Activated CD4-positive, alpha-beta T cell treated with anti-CD3 and anti-CD28 coated beads for 36 hours (primary cell): ENCODE measurements at regions not wholly inside any gene's neighbourhood (a gene's known extent, or its start where the extent isn't known, plus 50 kb on each side); places are given as distances from the start of the nearest gene placed in this dataset.

Experiments
- ATAC-seq: fragments of 200-7000 bp; cut with Tn5 transposase; one replicate; pipeline ENCODE4 v1.10.0; 2021; ENCODE audit warnings: mild to moderate bottlenecking, moderate library complexity
- CTCF ChIA-PET: fragments of 350-600 bp; sonication (Branson Sonifier 250); formaldehyde crosslinking; loops from one replicate; lab custom pipeline; 2021; ENCODE audit warnings: antibody characterized with exemption; lab: Charles Lee
- POLR2A ChIA-PET: fragments of 350-600 bp; sonication (Branson Sonifier 250); formaldehyde crosslinking; loops from one replicate; lab custom pipeline; 2021; ENCODE audit warnings: antibody characterized with exemption, inconsistent platforms; lab: Charles Lee
- DNase-seq: peaks from one replicate; pipeline ENCODE4 v3.0.0-alpha.2; 2020
- H3K27ac Mint-ChIP-seq: one replicate; pipeline ENCODE4 v1.8.0; 2021; ENCODE audit warnings: mixed read lengths
- H3K27me3 Mint-ChIP-seq: one replicate; pipeline ENCODE4 v1.8.0; 2021; ENCODE audit warnings: mixed read lengths
- H3K36me3 Mint-ChIP-seq: one replicate; pipeline ENCODE4 v1.8.0; 2021; ENCODE audit warnings: low read depth, mixed read lengths
- H3K4me1 Mint-ChIP-seq: one replicate; pipeline ENCODE4 v1.8.0; 2021; ENCODE audit warnings: mixed read lengths
- H3K4me3 Mint-ChIP-seq: one replicate; pipeline ENCODE4 v1.8.0; 2021; ENCODE audit warnings: mild to moderate bottlenecking, moderate library complexity, mixed read lengths
- H3K9me3 Mint-ChIP-seq: one replicate; pipeline ENCODE4 v1.8.0; 2021; ENCODE audit warnings: low read depth, mixed read lengths
- intact Hi-C, 2 experiments: fragments of 100-400 bp; cut with DNase I in 1 of 2; cut with micrococcal nuclease in 1 of 2; formaldehyde crosslinking; loops; one replicate each; pipeline versions ENCODE4 v1.14.2 to v1.15.1; 2022 to 2024; cut with DNase I, micrococcal nuclease

DNA sequence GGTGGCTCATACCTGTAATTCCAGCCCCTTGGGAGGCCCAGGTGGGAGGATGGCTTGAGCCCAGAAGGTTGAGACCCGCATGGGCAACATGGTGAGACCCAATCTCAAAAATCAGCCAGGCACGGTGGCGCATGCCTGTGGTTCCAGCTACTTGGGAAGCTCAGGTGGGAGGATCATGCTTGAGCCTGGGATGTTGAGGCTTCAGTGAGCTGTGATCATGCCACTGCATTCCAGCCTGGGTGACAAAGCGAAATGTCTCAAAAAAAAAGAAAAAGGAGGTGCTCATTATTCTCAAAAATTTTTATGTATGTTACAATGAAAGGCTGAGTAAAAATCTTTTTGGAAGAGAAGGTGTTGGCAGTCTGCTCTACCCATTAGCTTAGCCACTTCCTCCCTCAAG, 106.8 kb downstream of the TSN start:
- ATAC-seq (no peak), DNase-seq (no peak)
- no peaks in the 10 kb centered on the region for H3K4me1 Mint-ChIP-seq
- peaks cover 30% of the 10 kb centered on the region for H3K27me3 Mint-ChIP-seq
- H3K9me3 Mint-ChIP-seq = peaks cover 2% of the 10 kb centered on the region
- CTCF ChIA-PET = interaction anchor here (0.7 kb wide), 1 partner anchor 33 kb away, joined by 3 read pairs; no protein-coding TSS in a partner anchor
- POLR2A ChIA-PET = no interaction called here
- H3K36me3 Mint-ChIP-seq = no peaks in the 10 kb centered on the region
- no peak overlapping the region for H3K27ac Mint-ChIP-seq
- intact Hi-C loops = no loop called here
- no peak overlapping the region for H3K4me3 Mint-ChIP-seq

- POLR2A ChIA-PET = no interaction called here
- Mint-ChIP-seq H3K36me3 (no peaks in the 10 kb centered on the region), H3K4me1 (no peaks in the 10 kb centered on the region), H3K4me3 (no peak overlapping the region), H3K9me3 (peaks cover 2% of the 10 kb centered on the region), H3K27ac (no peak overlapping the region), H3K27me3 (peaks cover 12% of the 10 kb centered on the region)
- ATAC-seq (no peak), DNase-seq (no peak)
- intact Hi-C loops = no loop called here
- CTCF ChIA-PET = no interaction called here
These were observed 110.5 kb downstream of the TSN start for GRCh38 chr2:121865914-121866313.

GRCh38 chr2:121866789-121867188, 111.3 kb downstream of the TSN start:
- H3K4me3 Mint-ChIP-seq = no peak overlapping the region
- no peaks in the 10 kb centered on the region for H3K4me1 Mint-ChIP-seq
- peaks cover 8% of the 10 kb centered on the region for H3K27me3 Mint-ChIP-seq
- intact Hi-C loops = no loop called here
- ChIA-PET POLR2A (no interaction called here), CTCF (interaction anchor here (0.6 kb wide), 1 partner anchor 11 kb away, joined by 3 read pairs; no protein-coding TSS in a partner anchor)
- H3K27ac Mint-ChIP-seq = no peak overlapping the region
- DNase-seq (no peak), ATAC-seq (no peak)
- peaks cover 2% of the 10 kb centered on the region for H3K9me3 Mint-ChIP-seq
- H3K36me3 Mint-ChIP-seq = no peaks in the 10 kb centered on the region

DNA sequence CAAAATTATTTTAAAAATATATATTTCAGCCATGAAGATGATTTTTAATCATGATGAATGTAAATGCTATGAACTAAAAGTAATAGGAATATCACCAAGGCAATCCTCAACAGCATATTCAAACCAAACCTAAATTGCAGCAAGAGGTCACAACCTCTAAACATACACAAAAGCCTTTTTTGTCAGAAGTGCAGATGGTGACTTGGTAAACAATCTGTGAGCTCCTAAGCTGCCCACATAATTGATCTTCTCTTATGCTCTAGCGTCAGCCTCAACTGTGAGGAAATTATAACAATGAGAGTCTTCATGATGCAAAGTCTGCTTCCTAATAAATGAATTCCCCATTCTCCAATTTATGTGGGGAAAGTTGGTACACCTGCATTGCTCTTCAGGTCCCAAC, 113.2 kb downstream of the TSN start:
- no peaks in the 10 kb centered on the region for H3K4me1 Mint-ChIP-seq
- ChIA-PET CTCF (no interaction called here), POLR2A (no interaction called here)
- ATAC-seq = no peak
- H3K4me3 Mint-ChIP-seq = no peak overlapping the region
- no peak for DNase-seq
- H3K9me3 Mint-ChIP-seq = peaks cover 2% of the 10 kb centered on the region
- H3K27ac Mint-ChIP-seq = no peak overlapping the region
- H3K27me3 Mint-ChIP-seq = peaks cover 6% of the 10 kb centered on the region
- intact Hi-C loops = no loop called here
- H3K36me3 Mint-ChIP-seq = no peaks in the 10 kb centered on the region

DNA sequence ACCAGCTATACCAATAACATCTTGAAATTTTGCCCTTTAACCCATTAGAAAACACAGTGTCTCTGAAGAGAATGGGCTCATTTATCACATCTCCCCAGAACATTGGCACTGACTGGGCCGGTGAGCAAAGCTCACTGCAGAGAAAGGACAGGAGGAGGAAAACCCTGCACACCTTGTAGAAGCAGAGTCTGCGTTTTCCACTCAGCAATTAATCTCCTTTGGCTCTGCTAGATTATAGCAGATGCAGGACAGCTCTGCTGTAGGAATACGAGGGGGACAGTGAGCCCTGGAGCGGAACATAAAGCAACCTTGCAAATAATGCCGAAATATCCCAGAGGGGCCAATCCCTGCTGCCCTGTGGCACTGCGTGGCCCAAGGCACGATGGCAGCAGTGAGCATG, 113.9 kb downstream of the TSN start:
- H3K4me3 Mint-ChIP-seq = no peak overlapping the region
- POLR2A ChIA-PET = no interaction called here
- CTCF ChIA-PET = interaction anchor here (0.7 kb wide), 1 partner anchor 416 kb away, joined by 3 read pairs; no protein-coding TSS in a partner anchor
- ATAC-seq (no peak), DNase-seq (no peak)
- no peaks in the 10 kb centered on the region for H3K4me1 Mint-ChIP-seq
- no peaks in the 10 kb centered on the region for H3K36me3 Mint-ChIP-seq
- H3K9me3 Mint-ChIP-seq = no peaks in the 10 kb centered on the region
- intact Hi-C loops = no loop called here
- H3K27ac Mint-ChIP-seq = no peak overlapping the region
- peaks cover 6% of the 10 kb centered on the region for H3K27me3 Mint-ChIP-seq

DNA sequence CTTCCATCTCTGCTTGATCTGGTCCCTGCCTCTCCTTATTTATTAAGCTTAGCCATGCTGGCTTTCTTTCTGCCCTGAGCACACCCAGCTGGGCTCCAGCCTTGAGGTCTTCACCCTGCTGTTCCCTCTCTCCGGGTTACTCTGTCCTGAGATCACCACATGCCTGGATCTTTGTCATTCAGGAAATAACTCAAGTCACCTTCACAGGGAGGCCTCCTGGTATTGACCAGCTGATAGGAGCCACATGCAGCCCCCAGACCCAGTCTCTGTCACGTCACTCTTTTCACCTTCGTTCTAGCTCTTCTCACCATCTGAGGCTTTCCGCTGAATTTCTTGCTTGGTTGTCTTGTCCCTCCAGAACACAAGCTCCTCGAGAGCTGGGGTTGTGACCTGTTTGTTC, 114.4 kb downstream of the TSN start:
- H3K4me3 Mint-ChIP-seq = no peak overlapping the region
- intact Hi-C loops = no loop called here
- H3K27me3 Mint-ChIP-seq = peaks cover 6% of the 10 kb centered on the region
- H3K4me1 Mint-ChIP-seq = no peaks in the 10 kb centered on the region
- H3K36me3 Mint-ChIP-seq = no peaks in the 10 kb centered on the region
- no peaks in the 10 kb centered on the region for H3K9me3 Mint-ChIP-seq
- ATAC-seq (no peak), DNase-seq (no peak)
- POLR2A ChIA-PET = no interaction called here
- CTCF ChIA-PET = interaction anchor here (0.7 kb wide), 1 partner anchor 417 kb away, joined by 3 read pairs; no protein-coding TSS in a partner anchor
- no peak overlapping the region for H3K27ac Mint-ChIP-seq

GRCh38 chr2:121872651-121873050, 117.2 kb downstream of the TSN start:
- CTCF ChIA-PET = no interaction called here
- Mint-ChIP-seq H3K4me1 (no peaks in the 10 kb centered on the region), H3K9me3 (no peaks in the 10 kb centered on the region), H3K27ac (no peak overlapping the region), H3K27me3 (peaks cover 6% of the 10 kb centered on the region), H3K36me3 (no peaks in the 10 kb centered on the region), H3K4me3 (no peak overlapping the region)
- ATAC-seq (no peak), DNase-seq (no peak)
- intact Hi-C loops = no loop called here
- POLR2A ChIA-PET = no interaction called here

DNA sequence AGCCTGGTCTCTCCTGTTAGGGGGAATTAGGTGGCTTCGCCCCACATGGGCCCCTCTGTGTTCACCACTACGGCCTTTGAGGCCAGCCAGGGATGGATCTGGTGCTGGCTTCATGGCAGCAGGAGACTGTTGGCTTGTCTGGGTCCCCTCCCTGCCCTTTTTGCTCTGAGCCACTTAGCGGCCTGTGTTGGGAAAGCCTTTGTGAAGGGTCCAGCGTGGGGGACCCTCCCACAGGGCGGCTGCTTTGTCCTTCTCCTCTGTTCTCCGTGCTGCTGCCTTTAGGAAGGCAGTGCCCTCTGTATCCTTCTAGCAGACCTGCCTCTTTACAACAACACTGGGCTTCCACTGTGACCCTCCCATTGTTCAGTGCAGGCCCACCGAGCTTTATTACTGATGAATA, 118.4 kb downstream of the TSN start:
- intact Hi-C loops = no loop called here
- Mint-ChIP-seq H3K27ac (no peak overlapping the region), H3K36me3 (no peaks in the 10 kb centered on the region), H3K4me1 (no peaks in the 10 kb centered on the region), H3K27me3 (peaks cover 13% of the 10 kb centered on the region), H3K9me3 (no peaks in the 10 kb centered on the region), H3K4me3 (no peak overlapping the region)
- CTCF ChIA-PET = no interaction called here
- ATAC-seq (no peak), DNase-seq (no peak)
- POLR2A ChIA-PET = no interaction called here

GRCh38 chr2:121875585-121876185, 120.2 kb downstream of the TSN start:
- no peak overlapping the region for H3K27ac Mint-ChIP-seq
- ATAC-seq (no peak), DNase-seq (no peak)
- no peak overlapping the region for H3K4me3 Mint-ChIP-seq
- H3K9me3 Mint-ChIP-seq = no peaks in the 10 kb centered on the region
- no peaks in the 10 kb centered on the region for H3K36me3 Mint-ChIP-seq
- CTCF ChIA-PET = no interaction called here
- intact Hi-C loops = no loop called here
- H3K27me3 Mint-ChIP-seq = peaks cover 12% of the 10 kb centered on the region
- no peaks in the 10 kb centered on the region for H3K4me1 Mint-ChIP-seq
- POLR2A ChIA-PET = no interaction called here

- CTCF ChIA-PET = interaction anchor here (2.2 kb wide), 1 partner anchor 9 kb away, joined by 6 read pairs; no protein-coding TSS in a partner anchor
- no peak for DNase-seq
- Mint-ChIP-seq H3K4me1 (no peaks in the 10 kb centered on the region), H3K27ac (no peak overlapping the region), H3K36me3 (no peaks in the 10 kb centered on the region), H3K4me3 (no peak overlapping the region), H3K9me3 (no peaks in the 10 kb centered on the region), H3K27me3 (peaks cover 13% of the 10 kb centered on the region)
- no peak for ATAC-seq
- intact Hi-C loops = no loop called here
- POLR2A ChIA-PET = no interaction called here
These were observed 121.9 kb downstream of the TSN start for GRCh38 chr2:121877366-121877765.

DNA sequence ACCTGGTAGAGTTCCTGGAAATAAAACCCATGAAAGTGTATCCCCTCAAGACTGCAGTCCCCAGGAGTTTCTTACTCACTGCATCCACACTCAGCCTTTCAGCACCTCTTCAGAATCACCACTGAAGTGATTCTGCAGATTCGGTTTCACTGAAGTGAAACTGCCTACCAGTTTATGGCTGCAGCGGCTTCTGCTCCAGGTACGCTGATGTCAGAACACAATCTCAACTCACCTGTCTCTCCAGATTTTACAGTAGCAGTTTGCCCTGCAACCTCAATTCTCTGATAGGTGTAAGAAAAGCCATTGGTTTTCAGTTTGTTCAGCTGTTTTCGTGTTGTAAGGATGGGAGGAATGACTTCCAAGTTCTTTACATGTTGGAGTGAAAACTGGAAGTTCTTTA, 124.8 kb downstream of the TSN start:
- Mint-ChIP-seq H3K27ac (no peak overlapping the region), H3K4me3 (no peak overlapping the region), H3K9me3 (no peaks in the 10 kb centered on the region), H3K4me1 (no peaks in the 10 kb centered on the region), H3K36me3 (no peaks in the 10 kb centered on the region), H3K27me3 (peaks cover 15% of the 10 kb centered on the region)
- POLR2A ChIA-PET = no interaction called here
- CTCF ChIA-PET = no interaction called here
- intact Hi-C loops = no loop called here
- DNase-seq = no peak
- no peak for ATAC-seq

GRCh38 chr2:121881038-121881437, 125.6 kb downstream of the TSN start:
- Mint-ChIP-seq H3K36me3 (no peaks in the 10 kb centered on the region), H3K4me1 (no peaks in the 10 kb centered on the region), H3K27ac (no peak overlapping the region), H3K4me3 (no peak overlapping the region), H3K27me3 (peaks cover 15% of the 10 kb centered on the region), H3K9me3 (no peaks in the 10 kb centered on the region)
- DNase-seq (no peak), ATAC-seq (no peak)
- intact Hi-C loops = no loop called here
- ChIA-PET CTCF (no interaction called here), POLR2A (no interaction called here)
